ENCODE measurements at regions not wholly inside any gene's neighbourhood (a gene's known extent, or its start where the extent isn't known, plus 50 kb on each side); places are given as distances from the start of the nearest gene placed in this dataset.

GRCh38 chr4:97121493-97121892 is 1021.8 kb downstream of the STPG2 start:
- no peak overlapping the region for H2BK5ac ChIP-seq (ENCODE audit: low read depth, low read length, poor library complexity, severe bottlenecking)
- H2AK5ac ChIP-seq (ENCODE audit: low read depth, low read length): no peak overlapping the region
- dilution Hi-C loops (cut with HindIII; ENCODE audit: low sequenced_read_pairs, unreplicated experiment): no loop called here
- in situ Hi-C loops (cut with MboI; ENCODE audit: low sequenced_read_pairs): no loop called here
- H4K91ac ChIP-seq (ENCODE audit: insufficient read depth, low read depth, low read length): no peak overlapping the region
- H2BK15ac ChIP-seq (ENCODE audit: low read depth, low read length): no peak overlapping the region
- no peak overlapping the region for H4K5ac ChIP-seq (ENCODE audit: low read depth, low read length)
- TF ChIP-seq POLR2A (IDR thresholded peaks at IDR 0.05; ENCODE audit: low read depth, low read length): no peak
- TF ChIP-seq MAZ (IDR thresholded peaks at IDR 0.05; ENCODE audit: borderline replicate concordance, low read depth, low read length): no peak
- TF ChIP-seq MAFK (IDR thresholded peaks at IDR 0.05; ENCODE audit: low read depth, low read length): no peak
- no peak for TF ChIP-seq CEBPB (IDR thresholded peaks at IDR 0.05; ENCODE audit: low read depth, low read length)
- no peak for TF ChIP-seq RFX5 (IDR thresholded peaks at IDR 0.05; ENCODE audit: low read depth, low read length)
- no peak for TF ChIP-seq ELK1 (IDR thresholded peaks at IDR 0.05; ENCODE audit: borderline replicate concordance, low read depth, low read length)
- no peak for TF ChIP-seq BHLHE40 (IDR thresholded peaks at IDR 0.05; ENCODE audit: low read depth, low read length)
- no peak for TF ChIP-seq SMC3 (IDR thresholded peaks at IDR 0.05; ENCODE audit: low read depth, low read length)
- TF ChIP-seq NFE2L2 (IDR thresholded peaks at IDR 0.05; ENCODE audit: low read depth, low read length): no peak
- TF ChIP-seq CHD1 (IDR thresholded peaks at IDR 0.05; ENCODE audit: low read depth, low read length): no peak
- no peak for TF ChIP-seq USF2 (IDR thresholded peaks at IDR 0.05; ENCODE audit: low read depth, low read length)
- no peak for TF ChIP-seq FOS (IDR thresholded peaks at IDR 0.05; ENCODE audit: low read depth, low read length)
- no peak for TF ChIP-seq CTCF (conservative IDR thresholded peaks at IDR 0.05; ENCODE audit: low read depth, low read length)
- no peak overlapping the region for H3K27ac ChIP-seq (ENCODE audit: insufficient read depth, low read length)
- H3K9ac ChIP-seq (ENCODE audit: low read depth, low read length): no peak overlapping the region
- no peak overlapping the region for H2AK9ac ChIP-seq (replicated peaks; ENCODE audit: low read depth, low read length, poor library complexity)
- H4K20me1 ChIP-seq (ENCODE audit: insufficient read depth, low read length): no peaks in the 10 kb centered on the region
- H3K36me3 ChIP-seq (ENCODE audit: control insufficient read depth, insufficient read depth, low read length): no peaks in the 10 kb centered on the region
- no peak overlapping the region for H3K4me2 ChIP-seq (ENCODE audit: low read depth, low read length)
- no peak overlapping the region for H2AFZ ChIP-seq (replicated peaks; ENCODE audit: low read length, poor library complexity)
- DNase-seq: no peak
- no peak overlapping the region for H3K14ac ChIP-seq (replicated peaks; ENCODE audit: low read depth, low read length)
- H3K9me1 ChIP-seq (ENCODE audit: insufficient read depth, low read length): no peaks in the 10 kb centered on the region
- no peak overlapping the region for H3K56ac ChIP-seq (ENCODE audit: extremely low read depth, insufficient read depth, low read length)
- intact Hi-C loops (cut with micrococcal nuclease): no loop called here
- H3K4me3 ChIP-seq (ENCODE audit: insufficient read depth, low read depth, low read length): no peak overlapping the region
- H3K4ac ChIP-seq (ENCODE audit: low read depth, low read length): no peak overlapping the region
- CTCF ChIA-PET: no interaction called here
- no peaks in the 10 kb centered on the region for H3K79me1 ChIP-seq (ENCODE audit: low read depth in 1 of 2, low read length in 2 of 2)
- no TSS peak for BruUV-seq (replicated peaks)
- H2BK120ac ChIP-seq (ENCODE audit: low read depth, low read length): no peak overlapping the region
- no CpG with 5 or more reads among the region's 1 CpG for WGBS, 2 experiments (ENCODE audit: extremely low coverage in 2 of 2, insufficient read length in 1 of 2)
- POLR2A ChIA-PET (ENCODE audit: unreplicated experiment): no interaction called here
- H3K4me1 ChIP-seq (ENCODE audit: control insufficient read depth, insufficient read depth, low read length): no peaks in the 10 kb centered on the region
- H3K18ac ChIP-seq (ENCODE audit: low read depth, low read length): no peak overlapping the region
- no peaks in the 10 kb centered on the region for H3K27me3 ChIP-seq (ENCODE audit: control insufficient read depth, insufficient read depth, low read length)
- peaks cover 7% of the 10 kb centered on the region for H3K9me3 ChIP-seq (ENCODE audit: control insufficient read depth, insufficient read depth, low read length)
- no peak overlapping the region for H2BK20ac ChIP-seq (ENCODE audit: low read depth, low read length)
- no peak overlapping the region for H4K8ac ChIP-seq (ENCODE audit: low read depth in 2 of 2, low read length in 2 of 2)
- H3K23ac ChIP-seq (ENCODE audit: low read depth, low read length): no peak overlapping the region
- ATAC-seq (ENCODE audit: low read depth): no peak
